ENCODE measurements at regions not wholly inside any gene's neighbourhood (a gene's known extent, or its start where the extent isn't known, plus 50 kb on each side); places are given as distances from the start of the nearest gene placed in this dataset.

GRCh38 chr3:8011902-8012301, 489.7 kb upstream of the LMCD1 start:
- no peaks in the 10 kb centered on the region for H3K79me2 ChIP-seq
- H3K9me2 ChIP-seq (replicated peaks; ENCODE audit: insufficient read depth), result no peaks in the 10 kb centered on the region
- no peak for TF ChIP-seq CTCF (IDR thresholded peaks at IDR 0.05; ENCODE audit: poor library complexity)
- TF ChIP-seq EZH2 (IDR thresholded peaks at IDR 0.05; ENCODE audit: borderline replicate concordance), result no peak
- TF ChIP-seq EZH2phosphoT487 (IDR thresholded peaks at IDR 0.05; ENCODE audit: low read depth, severe bottlenecking, unreplicated experiment), result no peak
- H2AFZ ChIP-seq, result no peak overlapping the region
- H3K36me3 ChIP-seq (replicated peaks; ENCODE audit: insufficient read depth, low read depth), result no peaks in the 10 kb centered on the region
- H3K27ac ChIP-seq, result peak overlapping the region; percentile 47
- DNase-seq (ENCODE audit: low spot score), result no peak
- H4K20me1 ChIP-seq (ENCODE audit: insufficient read depth, poor library complexity, severe bottlenecking), result no peaks in the 10 kb centered on the region
- peaks cover 6% of the 10 kb centered on the region for H3K4me1 ChIP-seq (ENCODE audit: insufficient read depth)
- no peak overlapping the region for H3K4me3 ChIP-seq
- WGBS (ENCODE audit: low lambda C conversion rate, missing lambda C conversion rate), result 87% methylated on average over 3 of the region's 3 CpGs
- H3K9me3 ChIP-seq (ENCODE audit: low read depth), result no peaks in the 10 kb centered on the region
- no peaks in the 10 kb centered on the region for H3K27me3 ChIP-seq
- no peak overlapping the region for H3K4me2 ChIP-seq

- Histone ChIP-seq H2AFZ (no peak overlapping the region), H3K9me2 (replicated peaks; ENCODE audit: insufficient read depth) (no peaks in the 10 kb centered on the region), H3K27me3 (no peaks in the 10 kb centered on the region), H3K36me3 (replicated peaks; ENCODE audit: insufficient read depth, low read depth) (no peaks in the 10 kb centered on the region), H3K79me2 (no peaks in the 10 kb centered on the region), H3K27ac (no peak overlapping the region), H3K4me2 (no peak overlapping the region), H3K4me1 (ENCODE audit: insufficient read depth) (no peaks in the 10 kb centered on the region), H3K9me3 (ENCODE audit: low read depth) (peaks cover 9% of the 10 kb centered on the region), H3K4me3 (no peak overlapping the region), H4K20me1 (ENCODE audit: insufficient read depth, poor library complexity, severe bottlenecking) (no peaks in the 10 kb centered on the region)
- no peak for DNase-seq (ENCODE audit: low spot score)
- 51% methylated on average over 7 of the region's 7 CpGs for WGBS (ENCODE audit: low lambda C conversion rate, missing lambda C conversion rate)
- TF ChIP-seq EZH2 (IDR thresholded peaks at IDR 0.05; ENCODE audit: borderline replicate concordance) (no peak), CTCF (IDR thresholded peaks at IDR 0.05; ENCODE audit: poor library complexity) (no peak), EZH2phosphoT487 (IDR thresholded peaks at IDR 0.05; ENCODE audit: low read depth, severe bottlenecking, unreplicated experiment) (no peak)
Measured at GRCh38 chr3:8020047-8020841, 481.4 kb upstream of the LMCD1 start.

- no peak for DNase-seq (ENCODE audit: low spot score)
- no peak overlapping the region for H2AFZ ChIP-seq
- H3K9me3 ChIP-seq (ENCODE audit: low read depth), result no peaks in the 10 kb centered on the region
- H3K4me2 ChIP-seq, result no peak overlapping the region
- no peaks in the 10 kb centered on the region for H3K79me2 ChIP-seq
- H3K4me3 ChIP-seq, result no peak overlapping the region
- no peaks in the 10 kb centered on the region for H3K9me2 ChIP-seq (replicated peaks; ENCODE audit: insufficient read depth)
- H3K27me3 ChIP-seq, result no peaks in the 10 kb centered on the region
- H3K4me1 ChIP-seq (ENCODE audit: insufficient read depth), result no peaks in the 10 kb centered on the region
- no peak overlapping the region for H3K27ac ChIP-seq
- TF ChIP-seq EZH2 (IDR thresholded peaks at IDR 0.05; ENCODE audit: borderline replicate concordance), result no peak
- no peaks in the 10 kb centered on the region for H4K20me1 ChIP-seq (ENCODE audit: insufficient read depth, poor library complexity, severe bottlenecking)
- 91% methylated on average over 1 of the region's 1 CpG for WGBS (ENCODE audit: low lambda C conversion rate, missing lambda C conversion rate)
- H3K36me3 ChIP-seq (replicated peaks; ENCODE audit: insufficient read depth, low read depth), result no peaks in the 10 kb centered on the region
Measured at GRCh38 chr3:8027954-8028353, 473.7 kb upstream of the LMCD1 start.

GRCh38 chr3:8050283-8050682, 451.3 kb upstream of the LMCD1 start:
- 96% methylated on average over 2 of the region's 2 CpGs for WGBS (ENCODE audit: low lambda C conversion rate, missing lambda C conversion rate)
- Histone ChIP-seq H3K9me2 (replicated peaks; ENCODE audit: insufficient read depth) (no peaks in the 10 kb centered on the region), H3K27me3 (peaks cover 2% of the 10 kb centered on the region), H3K4me2 (no peak overlapping the region), H3K9me3 (ENCODE audit: low read depth) (no peaks in the 10 kb centered on the region), H3K4me3 (no peak overlapping the region), H3K36me3 (replicated peaks; ENCODE audit: insufficient read depth, low read depth) (no peaks in the 10 kb centered on the region), H2AFZ (no peak overlapping the region), H3K4me1 (ENCODE audit: insufficient read depth) (no peaks in the 10 kb centered on the region), H4K20me1 (ENCODE audit: insufficient read depth, poor library complexity, severe bottlenecking) (no peaks in the 10 kb centered on the region), H3K27ac (no peak overlapping the region), H3K79me2 (no peaks in the 10 kb centered on the region)
- TF ChIP-seq CTCF (IDR thresholded peaks at IDR 0.05; ENCODE audit: poor library complexity) (no peak), EZH2 (IDR thresholded peaks at IDR 0.05; ENCODE audit: borderline replicate concordance) (no peak), EZH2phosphoT487 (IDR thresholded peaks at IDR 0.05; ENCODE audit: low read depth, severe bottlenecking, unreplicated experiment) (no peak)
- DNase-seq (ENCODE audit: low spot score), result no peak
